OCI-LY7 (cell line): ENCODE measurements at regions not wholly inside any gene's neighbourhood (a gene's known extent, or its start where the extent isn't known, plus 50 kb on each side); places are given as distances from the start of the nearest gene placed in this dataset.

ENCODE experiments used
- BruUV-seq: library from RNA; stranded (reverse); fragments of 400-500 nt; replicated peaks from 2 replicates; lab custom pipeline; 2021; lab: Mats Ljungman, UMichigan
- CTCF ChIA-PET: fragments of 300-600 bp; sonication (Branson Sonifier 250); formaldehyde crosslinking; loops from one replicate; lab custom pipeline; 2022; ENCODE audit warnings: antibody characterized with exemption; ENCODE audit not compliant: unreplicated experiment; lab: Charles Lee
- POLR2A ChIA-PET: fragments of 300-600 bp; sonication (Branson Sonifier 250); formaldehyde crosslinking; loops from one replicate; lab custom pipeline; 2022; ENCODE audit warnings: antibody characterized with exemption; lab: Charles Lee
- DNase-seq: peaks from one replicate; pipeline ENCODE4 v3.0.0-alpha.2; 2015; ENCODE audit warnings: low spot score
- H2AFZ ChIP-seq: fragments of 200-600 bp; sonication (generic), shearing (Covaris generic); 2 replicates; pipeline ENCODE4 v1.6.1; 2014; ENCODE audit warnings: mild to moderate bottlenecking, antibody characterized with exemption, low read length, moderate library complexity
- H3K27ac ChIP-seq: fragments of 200-600 bp; sonication (generic); 2 replicates; pipeline ENCODE4 v1.5.1; 2014; ENCODE audit warnings: mixed run types, low read depth, mild to moderate bottlenecking, moderate library complexity, low read length, inconsistent platforms; ENCODE audit not compliant: poor library complexity, severe bottlenecking
- H3K36me3 ChIP-seq: fragments of 200-600 bp; sonication (generic); 2 replicates; pipeline ENCODE4 v1.6.1; 2014; ENCODE audit warnings: mild to moderate bottlenecking, antibody characterized with exemption, low read length, moderate library complexity, mixed read lengths; ENCODE audit not compliant: insufficient read depth
- H3K4me1 ChIP-seq: fragments of 200-600 bp; sonication (generic); 2 replicates; pipeline ENCODE4 v1.5.1; 2014; ENCODE audit warnings: mild to moderate bottlenecking, low read length; ENCODE audit not compliant: insufficient read depth, poor library complexity, severe bottlenecking
- H3K4me2 ChIP-seq: fragments of 200-600 bp; sonication (generic); 2 replicates; pipeline ENCODE4 v1.6.1; 2014; ENCODE audit warnings: mild to moderate bottlenecking, low read length
- H3K4me3 ChIP-seq: fragments of 200-600 bp; sonication (generic); 2 replicates; pipeline ENCODE4 v1.5.1; 2014; ENCODE audit warnings: mild to moderate bottlenecking, low read depth, low read length; ENCODE audit not compliant: poor library complexity, severe bottlenecking
- H3K79me2 ChIP-seq: fragments of 200-600 bp; sonication (generic); 2 replicates; pipeline ENCODE4 v1.6.1; 2016; ENCODE audit warnings: low read depth, mild to moderate bottlenecking, low read length, moderate library complexity, mixed read lengths; ENCODE audit not compliant: insufficient read depth
- H3K9me2 ChIP-seq: fragments of 200-600 bp; sonication (generic); 2 replicates; pipeline ENCODE4 v1.6.1; 2016; ENCODE audit warnings: mild to moderate bottlenecking, low read length, mixed read lengths; ENCODE audit not compliant: insufficient read depth
- H3K9me3 ChIP-seq: fragments of 200-600 bp; sonication (generic); 2 replicates; pipeline ENCODE4 v1.6.1; 2014; ENCODE audit warnings: mild to moderate bottlenecking, mixed run types, low read length, mixed read lengths
- H4K20me1 ChIP-seq: fragments of 200-600 bp; sonication (generic); 2 replicates; pipeline ENCODE4 v1.6.1; 2014; ENCODE audit warnings: mild to moderate bottlenecking, antibody characterized with exemption, low read length, moderate library complexity, mixed read lengths; ENCODE audit not compliant: insufficient read depth
- CTCF ChIP-seq: fragments of 200-600 bp; sonication (generic); conservative IDR thresholded peaks from 2 replicates; pipeline ENCODE4 v1.5.1; 2014; ENCODE audit warnings: mild to moderate bottlenecking, antibody characterized with exemption, low read length, moderate library complexity, mixed read lengths
- EZH2phosphoT487 ChIP-seq: fragments of 200-600 bp; sonication (generic); IDR thresholded peaks from 2 replicates; pipeline ENCODE4 v1.6.1; 2018; ENCODE audit warnings: low read depth, borderline replicate concordance, mild to moderate bottlenecking, mixed run types, antibody characterized with exemption, low read length, moderate library complexity, mixed read lengths
- intact Hi-C: fragments of 100-400 bp; cut with micrococcal nuclease; formaldehyde crosslinking; loops from one replicate; pipeline ENCODE4 v1.10.0; 2022; ENCODE audit not compliant: unreplicated experiment

- TF ChIP-seq EZH2phosphoT487 (no peak), CTCF (no peak)
- BruUV-seq = no TSS peak
- intact Hi-C loops = no loop called here
Observed at GRCh38 chr5:143761663-143762062, 50.3 kb upstream of the HMHB1 start.

GRCh38 chr5:143760755-143761154 lies 51.2 kb upstream of the HMHB1 start:
- Histone ChIP-seq H2AFZ (no peak overlapping the region), H3K79me2 (no peaks in the 10 kb centered on the region), H3K27ac (no peak overlapping the region), H4K20me1 (no peaks in the 10 kb centered on the region), H3K9me2 (no peaks in the 10 kb centered on the region), H3K4me1 (no peaks in the 10 kb centered on the region), H3K4me2 (no peak overlapping the region), H3K36me3 (no peaks in the 10 kb centered on the region), H3K9me3 (no peaks in the 10 kb centered on the region), H3K4me3 (no peak overlapping the region)
- no peak for DNase-seq
- no TSS peak for BruUV-seq
- ChIA-PET CTCF (no interaction called here), POLR2A (interaction anchor here (0.7 kb wide), 1 partner anchor 321 kb away, joined by 3 read pairs; no protein-coding TSS in a partner anchor)
- intact Hi-C loops = no loop called here
- TF ChIP-seq EZH2phosphoT487 (no peak), CTCF (no peak)

More at GRCh38 chr5:143761663-143762062, 50.3 kb upstream of the HMHB1 start:
- Histone ChIP-seq H3K4me2 (no peak overlapping the region), H3K79me2 (no peaks in the 10 kb centered on the region), H3K9me2 (no peaks in the 10 kb centered on the region), H3K27ac (no peak overlapping the region), H3K9me3 (no peaks in the 10 kb centered on the region), H3K36me3 (no peaks in the 10 kb centered on the region), H3K4me1 (no peaks in the 10 kb centered on the region), H3K4me3 (no peak overlapping the region), H2AFZ (no peak overlapping the region), H4K20me1 (no peaks in the 10 kb centered on the region)
- no peak for DNase-seq
- CTCF ChIA-PET = no interaction called here
- POLR2A ChIA-PET = no interaction called here

DNA sequence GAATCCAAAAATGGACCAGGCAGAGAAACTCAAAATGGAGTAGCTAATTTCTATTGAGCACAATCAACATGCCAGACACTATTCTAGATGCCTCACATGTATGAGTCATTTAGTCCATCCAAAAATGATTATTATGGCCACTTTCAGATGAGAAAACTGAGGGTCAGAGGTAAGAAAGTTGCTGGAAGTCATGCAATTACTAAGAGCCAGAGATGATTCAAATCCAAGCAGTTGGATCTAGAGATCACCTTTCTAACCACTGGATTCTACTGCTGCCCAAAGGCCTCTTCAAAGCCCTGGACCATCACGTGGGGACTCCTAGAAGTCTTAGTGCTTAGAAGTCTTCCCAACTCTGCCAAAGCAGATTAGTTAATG lies 51.8 kb upstream of the HMHB1 start:
- ChIA-PET POLR2A (interaction anchor here (0.7 kb wide), 1 partner anchor 320 kb away, joined by 3 read pairs; no protein-coding TSS in a partner anchor), CTCF (no interaction called here)
- intact Hi-C loops = no loop called here
- Histone ChIP-seq H3K36me3 (no peaks in the 10 kb centered on the region), H3K4me1 (no peaks in the 10 kb centered on the region), H4K20me1 (no peaks in the 10 kb centered on the region), H3K4me3 (no peak overlapping the region), H3K9me3 (no peaks in the 10 kb centered on the region), H3K9me2 (no peaks in the 10 kb centered on the region), H2AFZ (no peak overlapping the region), H3K4me2 (no peak overlapping the region), H3K27ac (no peak overlapping the region), H3K79me2 (no peaks in the 10 kb centered on the region)
- TF ChIP-seq EZH2phosphoT487 = no peak
- TF ChIP-seq CTCF = no peak
- BruUV-seq = no TSS peak
- no peak for DNase-seq
